Right lobe of liver (tissue), 6 donors: ENCODE measurements at regions not wholly inside any gene's neighbourhood (a gene's known extent, or its start where the extent isn't known, plus 50 kb on each side); places are given as distances from the start of the nearest gene placed in this dataset.

Source experiments
- ATAC-seq, 4 donors: fragments of 200-7000 bp; cut with Tn5 transposase; one replicate each; pipeline ENCODE4 v1.9.1; 2020; ENCODE audit warnings: mild to moderate bottlenecking in 4 of 4, moderate library complexity in 4 of 4
- DNase-seq, 3 donors: peaks; one replicate each; pipeline ENCODE4 v3.0.0-alpha.2; 2020
- H3K27ac ChIP-seq, 3 donors: fragments of 200-600 bp; one replicate each; pipeline ENCODE4 v1.8.0; 2022
- H3K27me3 ChIP-seq, 2 donors: fragments of 200-600 bp; one replicate each; pipeline ENCODE4 v1.8.0; 2022
- H3K36me3 ChIP-seq, 4 donors: fragments of 200-600 bp; sonication (generic) in 1 of 4; one replicate each; pipeline versions ENCODE4 v1.5.1 to v1.8.0; 2017 to 2022; ENCODE audit warnings: control low read depth in 1 of 4
- H3K4me1 ChIP-seq, 4 donors: fragments of 200-600 bp; sonication (generic) in 1 of 4; one replicate each; pipeline versions ENCODE4 v1.5.1 to v1.8.0; 2017 to 2022; ENCODE audit warnings: control low read depth in 1 of 4
- H3K4me3 ChIP-seq, 3 donors: fragments of 200-600 bp; one replicate each; pipeline ENCODE4 v1.8.0; 2022
- H3K9me3 ChIP-seq, 4 donors: fragments of 200-600 bp; sonication (generic) in 1 of 4; one replicate each; pipeline versions ENCODE4 v1.5.1 to v1.8.0; 2017 to 2022; ENCODE audit warnings: control low read depth in 1 of 4
- POLR2A ChIP-seq: fragments of 450-650 bp; IDR thresholded peaks from one replicate; pipeline ENCODE4 v1.6.1; 2017; ENCODE audit warnings: antibody characterized with exemption, mild to moderate bottlenecking
- WGBS: methylation state at CpG from one replicate; pipeline ENCODE4 v1.1.6; 2018; ENCODE audit warnings: low coverage, low lambda C conversion rate; ENCODE audit not compliant: insufficient coverage; ENCODE audit errors: missing lambda C conversion rate; 5-methylcytosine and 5-hydroxymethylcytosine counted together
- intact Hi-C, 2 donors: fragments of 100-400 bp; cut with DNase I; formaldehyde crosslinking; loops; one replicate each; pipeline versions ENCODE4 v1.11.2 to v1.14.1; 2022
- TF ChIP-seq, protein P1 (sequence below), 4 donors: fragments of 200-600 bp in 3 of 4; fragments of 450-650 bp in 1 of 4; IDR thresholded peaks; one replicate each; pipeline versions ENCODE4 v1.5.1 to v1.8.0; 2016 to 2022; ENCODE audit warnings: antibody characterized with exemption in 4 of 4, mild to moderate bottlenecking in 2 of 4
- donor health status: DM: no; HTN: yes; CAD: no.
- donor health status: DM: no; HTN: no; CAD: no.
- donor health status: DM: no; HTN: no; CAD: no.
- donor health status: DM: no; HTN: yes; CAD: no.
- donor health status: DM: no; HTN: yes; CAD: no.

DNA sequence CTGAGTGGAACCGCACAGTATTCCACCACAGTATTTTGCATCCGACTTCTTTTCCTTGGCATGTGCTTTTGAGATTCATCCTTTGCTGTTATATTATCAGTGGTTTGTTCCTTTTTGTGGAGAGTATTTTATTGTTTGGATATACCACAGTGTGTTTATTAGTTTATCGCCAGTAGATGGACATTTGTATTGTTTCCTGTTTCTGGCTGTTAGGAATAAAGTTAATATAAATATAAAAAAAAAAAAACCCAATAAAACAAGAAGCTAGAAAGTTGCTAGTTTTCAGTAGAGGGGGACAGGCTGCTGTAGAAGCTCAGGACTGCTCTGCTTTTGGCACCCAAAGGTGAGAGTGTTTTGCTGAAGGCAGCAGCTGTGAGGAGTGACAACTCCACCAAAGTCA, 62.0 kb upstream of the EEA1 start:
- H3K36me3 ChIP-seq = no peaks in the 10 kb centered on the region
- WGBS = 76% methylated on average over 2 of the region's 3 CpGs
- no peak overlapping the region for H3K27ac ChIP-seq
- H3K27me3 ChIP-seq = no peaks in the 10 kb centered on the region
- intact Hi-C loops = no loop called here
- TF ChIP-seq, protein P1, sequence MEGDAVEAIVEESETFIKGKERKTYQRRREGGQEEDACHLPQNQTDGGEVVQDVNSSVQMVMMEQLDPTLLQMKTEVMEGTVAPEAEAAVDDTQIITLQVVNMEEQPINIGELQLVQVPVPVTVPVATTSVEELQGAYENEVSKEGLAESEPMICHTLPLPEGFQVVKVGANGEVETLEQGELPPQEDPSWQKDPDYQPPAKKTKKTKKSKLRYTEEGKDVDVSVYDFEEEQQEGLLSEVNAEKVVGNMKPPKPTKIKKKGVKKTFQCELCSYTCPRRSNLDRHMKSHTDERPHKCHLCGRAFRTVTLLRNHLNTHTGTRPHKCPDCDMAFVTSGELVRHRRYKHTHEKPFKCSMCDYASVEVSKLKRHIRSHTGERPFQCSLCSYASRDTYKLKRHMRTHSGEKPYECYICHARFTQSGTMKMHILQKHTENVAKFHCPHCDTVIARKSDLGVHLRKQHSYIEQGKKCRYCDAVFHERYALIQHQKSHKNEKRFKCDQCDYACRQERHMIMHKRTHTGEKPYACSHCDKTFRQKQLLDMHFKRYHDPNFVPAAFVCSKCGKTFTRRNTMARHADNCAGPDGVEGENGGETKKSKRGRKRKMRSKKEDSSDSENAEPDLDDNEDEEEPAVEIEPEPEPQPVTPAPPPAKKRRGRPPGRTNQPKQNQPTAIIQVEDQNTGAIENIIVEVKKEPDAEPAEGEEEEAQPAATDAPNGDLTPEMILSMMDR (IDR thresholded peaks at IDR 0.05) = no peak
- TF ChIP-seq POLR2A = no peak
- DNase-seq (no peak), ATAC-seq (no peak)
- peaks cover 0 to 21% (median 10%) of the 10 kb centered on the region in 4 donors for H3K4me1 ChIP-seq
- no peak overlapping the region for H3K4me3 ChIP-seq
- H3K9me3 ChIP-seq = no peaks in the 10 kb centered on the region

DNA sequence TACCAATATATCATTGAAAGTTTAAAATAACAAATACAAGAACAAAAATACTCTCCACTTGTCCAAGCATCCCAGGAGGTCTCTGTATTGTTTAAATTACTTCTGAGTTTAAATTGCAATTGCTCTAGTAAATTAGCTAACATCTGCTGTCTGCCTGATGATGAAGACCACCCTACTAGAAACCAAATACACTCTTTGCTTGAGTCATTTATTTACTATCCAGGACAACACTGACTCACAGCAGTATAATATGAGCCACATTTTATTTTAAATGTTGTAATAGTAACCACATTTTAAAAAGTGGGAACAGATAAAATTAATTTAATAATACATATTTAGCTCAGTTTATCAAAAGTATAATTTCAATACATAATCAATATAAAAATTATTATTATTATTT, 62.9 kb upstream of the EEA1 start:
- Histone ChIP-seq H3K9me3 (no peaks in the 10 kb centered on the region), H3K27ac (no peak overlapping the region), H3K27me3 (no peaks in the 10 kb centered on the region), H3K4me1 (peaks cover 0 to 21% (median 10%) of the 10 kb centered on the region in 4 donors), H3K36me3 (no peaks in the 10 kb centered on the region), H3K4me3 (no peak overlapping the region)
- no peak for TF ChIP-seq POLR2A
- TF ChIP-seq, protein P1 (IDR thresholded peaks at IDR 0.05) = no peak
- intact Hi-C loops = no loop called here
- ATAC-seq = no peak
- DNase-seq = no peak

DNA sequence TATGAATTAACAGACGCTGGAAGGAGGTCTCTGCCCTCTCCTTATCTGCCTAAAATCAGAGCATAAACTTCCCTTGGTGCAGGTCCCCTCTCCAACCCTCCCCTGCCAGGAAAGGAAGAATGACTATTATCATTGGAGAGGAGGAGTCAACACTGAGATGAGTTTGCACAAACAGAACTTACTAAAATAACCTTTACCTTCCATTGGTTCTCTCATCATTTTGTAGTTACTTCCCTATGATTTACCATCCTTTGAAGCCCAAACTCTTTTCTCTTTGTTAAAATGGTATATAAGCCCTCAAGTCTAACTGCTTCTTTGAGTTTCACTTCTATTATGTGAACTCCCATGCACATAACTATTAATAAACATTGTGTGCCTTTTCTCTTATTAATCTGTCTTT, 64.2 kb upstream of the EEA1 start:
- 88% methylated on average over 1 of the region's 1 CpG for WGBS
- intact Hi-C loops = no loop called here
- TF ChIP-seq, protein P1 (IDR thresholded peaks at IDR 0.05) = no peak
- TF ChIP-seq POLR2A = no peak
- DNase-seq (no peak), ATAC-seq (no peak)
- Histone ChIP-seq H3K9me3 (no peaks in the 10 kb centered on the region), H3K36me3 (no peaks in the 10 kb centered on the region), H3K27ac (no peak overlapping the region), H3K4me3 (no peak overlapping the region), H3K27me3 (no peaks in the 10 kb centered on the region), H3K4me1 (peaks cover 0 to 12% (median 5%) of the 10 kb centered on the region in 4 donors)

DNA sequence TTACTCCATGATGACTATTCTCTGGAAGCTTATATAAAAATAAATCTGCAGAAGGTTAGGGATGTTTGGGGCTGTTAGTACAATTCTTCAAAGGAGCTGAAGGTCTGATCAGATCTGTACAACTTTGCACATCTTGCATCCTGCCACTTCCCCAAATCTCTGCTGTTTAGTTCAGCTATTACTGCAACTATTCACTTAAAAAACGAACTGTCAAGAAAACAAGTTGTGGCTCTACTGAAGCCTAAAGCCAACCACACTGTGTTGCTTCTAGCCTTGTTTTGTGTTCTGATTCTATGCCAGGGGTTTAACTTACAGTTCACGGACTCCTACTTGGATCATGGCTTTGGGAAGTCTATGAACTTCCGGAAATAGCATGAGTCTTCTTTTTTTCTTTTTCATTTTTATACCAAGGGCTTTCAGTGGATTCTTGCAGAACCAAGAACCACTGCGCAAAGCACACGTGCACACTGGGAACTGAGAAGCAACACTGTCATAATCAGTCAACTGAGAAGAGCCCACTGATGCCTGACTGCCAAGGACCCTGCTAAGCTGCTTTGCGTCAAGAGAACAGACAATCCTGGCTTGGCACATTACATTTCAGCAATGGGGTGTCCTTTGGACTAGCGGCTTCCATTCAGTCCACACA, 66.3 kb upstream of the EEA1 start:
- ATAC-seq = no peak
- TF ChIP-seq POLR2A = no peak
- TF ChIP-seq, protein P1 (IDR thresholded peaks at IDR 0.05) = no peak
- DNase-seq = no peak
- H3K9me3 ChIP-seq = no peaks in the 10 kb centered on the region
- no peaks in the 10 kb centered on the region for H3K4me1 ChIP-seq
- intact Hi-C loops = no loop called here
- H3K4me3 ChIP-seq = no peak overlapping the region
- no peaks in the 10 kb centered on the region for H3K27me3 ChIP-seq
- H3K27ac ChIP-seq = no peak overlapping the region
- 76% methylated on average over 7 of the region's 7 CpGs for WGBS
- H3K36me3 ChIP-seq = no peaks in the 10 kb centered on the region

DNA sequence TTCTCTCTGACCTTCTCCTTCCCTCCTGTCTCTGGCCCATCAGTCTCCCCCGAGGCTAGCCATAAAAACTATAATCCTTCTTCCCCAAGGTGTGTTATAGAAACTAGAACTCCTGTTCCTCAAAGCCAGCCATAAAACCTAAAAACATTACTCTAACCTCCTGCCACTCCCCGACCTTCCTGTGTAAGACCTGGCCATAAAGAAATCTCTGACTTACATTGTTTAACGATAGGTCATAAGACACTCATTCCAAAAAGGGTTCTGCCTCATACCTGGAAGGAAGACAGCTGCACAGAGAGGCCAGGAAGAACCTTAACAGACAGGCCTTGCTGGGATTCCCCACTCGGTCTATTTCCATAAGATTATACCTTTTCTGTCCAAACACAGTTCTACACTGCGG, 70.9 kb upstream of the EEA1 start:
- no peak for TF ChIP-seq POLR2A
- TF ChIP-seq, protein P1 (IDR thresholded peaks at IDR 0.05) = no peak
- no peak overlapping the region for H3K27ac ChIP-seq
- WGBS = 81% methylated on average over 5 of the region's 5 CpGs
- H3K36me3 ChIP-seq = no peaks in the 10 kb centered on the region
- no peak overlapping the region for H3K4me3 ChIP-seq
- H3K9me3 ChIP-seq = no peaks in the 10 kb centered on the region
- intact Hi-C loops = no loop called here
- no peak for DNase-seq
- no peaks in the 10 kb centered on the region for H3K27me3 ChIP-seq
- ATAC-seq = no peak
- H3K4me1 ChIP-seq = no peaks in the 10 kb centered on the region
